ENCODE measurements at regions not wholly inside any gene's neighbourhood (a gene's known extent, or its start where the extent isn't known, plus 50 kb on each side); places are given as distances from the start of the nearest gene placed in this dataset.
A peak's percentile ranks its signal among the peaks of the same experiment; 100 is the strongest.

DNA sequence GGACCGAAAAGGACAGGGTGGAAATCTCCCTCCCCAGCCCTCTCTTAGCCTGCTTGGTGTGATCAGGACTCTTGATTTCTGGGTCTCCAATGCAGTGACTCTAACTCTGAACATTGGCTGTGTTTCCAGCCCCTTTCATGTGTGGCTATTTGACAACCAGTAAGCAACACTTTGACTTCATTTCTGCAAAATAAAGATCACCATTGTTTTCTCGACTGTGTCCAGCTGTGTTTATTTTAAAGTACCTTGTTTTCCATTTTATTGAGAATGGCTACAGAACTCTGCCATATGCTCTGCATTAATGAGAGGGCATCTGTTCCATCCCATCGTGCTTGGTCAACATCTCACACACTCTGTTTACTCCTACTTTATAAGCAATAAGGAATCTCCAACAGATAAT lies 60.9 kb upstream of the TAGAP start:
- Histone ChIP-seq H3K27me3 (ENCODE audit: insufficient read depth, low read length) (no peaks in the 10 kb centered on the region), H3K4me1 (ENCODE audit: control insufficient read depth in 1 of 2, insufficient read depth in 2 of 2, low read length in 2 of 2) (no peaks in the 10 kb centered on the region), H3K14ac (ENCODE audit: low read length) (no peak overlapping the region), H2AFZ (ENCODE audit: insufficient read depth, low read length, poor library complexity) (no peak overlapping the region), H2BK5ac (ENCODE audit: low read depth, low read length, poor library complexity) (no peak overlapping the region), H2BK120ac (ENCODE audit: insufficient read depth, low read length, poor library complexity) (no peak overlapping the region), H3K4ac (ENCODE audit: low read depth, low read length) (no peak overlapping the region), H3K18ac (ENCODE audit: low read length) (no peak overlapping the region), H3K36me3 (ENCODE audit: control insufficient read depth in 1 of 2, insufficient read depth in 2 of 2, low read length in 2 of 2) (no peaks in the 10 kb centered on the region), H3K79me1 (ENCODE audit: low read length) (no peaks in the 10 kb centered on the region), H3K27ac (ENCODE audit: low read depth, low read length) (no peak overlapping the region), H2BK12ac (ENCODE audit: low read length) (no peak overlapping the region), H3K79me2 (ENCODE audit: control insufficient read depth, insufficient read depth, low read length, poor library complexity) (no peaks in the 10 kb centered on the region), H4K12ac (ENCODE audit: low read depth, low read length) (no peak overlapping the region), H4K91ac (ENCODE audit: low read depth, low read length) (no peak overlapping the region), H3K9me3 (ENCODE audit: insufficient read depth, low read depth, low read length) (peaks cover 2% of the 10 kb centered on the region), H4K8ac (ENCODE audit: low read depth, low read length) (no peak overlapping the region), H2AK5ac (ENCODE audit: low read length) (no peak overlapping the region), H3K9ac (ENCODE audit: low read length) (no peak overlapping the region), H3K23ac (ENCODE audit: low read length) (no peak overlapping the region), H3K4me2 (ENCODE audit: low read length) (no peak overlapping the region), H3K4me3 (ENCODE audit: low read depth, low read length) (no peak overlapping the region)
- no peak for DNase-seq
- WGBS (ENCODE audit: extremely low coverage, insufficient coverage, insufficient read length), result no CpG with 5 or more reads among the region's 3 CpGs

GRCh38 chr6:159104931-159105330 lies 60.1 kb upstream of the TAGAP start:
- Histone ChIP-seq H3K9me3 (ENCODE audit: insufficient read depth, low read depth, low read length) (peaks cover 2% of the 10 kb centered on the region), H2AFZ (ENCODE audit: insufficient read depth, low read length, poor library complexity) (no peak overlapping the region), H3K18ac (ENCODE audit: low read length) (no peak overlapping the region), H3K14ac (ENCODE audit: low read length) (no peak overlapping the region), H3K79me2 (ENCODE audit: control insufficient read depth, insufficient read depth, low read length, poor library complexity) (no peaks in the 10 kb centered on the region), H3K4me2 (ENCODE audit: low read length) (no peak overlapping the region), H3K27ac (ENCODE audit: low read depth, low read length) (no peak overlapping the region), H2BK12ac (ENCODE audit: low read length) (no peak overlapping the region), H4K8ac (ENCODE audit: low read depth, low read length) (no peak overlapping the region), H3K4me1 (ENCODE audit: control insufficient read depth in 1 of 2, insufficient read depth in 2 of 2, low read length in 2 of 2) (no peaks in the 10 kb centered on the region), H3K4me3 (ENCODE audit: low read depth, low read length) (no peak overlapping the region), H3K23ac (ENCODE audit: low read length) (no peak overlapping the region), H3K4ac (ENCODE audit: low read depth, low read length) (no peak overlapping the region), H2AK5ac (ENCODE audit: low read length) (no peak overlapping the region), H2BK120ac (ENCODE audit: insufficient read depth, low read length, poor library complexity) (no peak overlapping the region), H4K91ac (ENCODE audit: low read depth, low read length) (no peak overlapping the region), H3K36me3 (ENCODE audit: control insufficient read depth in 1 of 2, insufficient read depth in 2 of 2, low read length in 2 of 2) (no peaks in the 10 kb centered on the region), H3K27me3 (ENCODE audit: insufficient read depth, low read length) (no peaks in the 10 kb centered on the region), H3K79me1 (ENCODE audit: low read length) (no peaks in the 10 kb centered on the region), H4K12ac (ENCODE audit: low read depth, low read length) (no peak overlapping the region), H2BK5ac (ENCODE audit: low read depth, low read length, poor library complexity) (no peak overlapping the region), H3K9ac (ENCODE audit: low read length) (no peak overlapping the region)
- WGBS (ENCODE audit: extremely low coverage, insufficient coverage, insufficient read length), result no CpG with 5 or more reads among the region's 5 CpGs
- no peak for DNase-seq

GRCh38 chr6:159104163-159104925 lies 59.6 kb upstream of the TAGAP start:
- no peak overlapping the region for H2BK12ac ChIP-seq (ENCODE audit: low read length)
- no peak overlapping the region for H2AFZ ChIP-seq (ENCODE audit: insufficient read depth, low read length, poor library complexity)
- H3K4me3 ChIP-seq (ENCODE audit: low read depth, low read length), result no peak overlapping the region
- H4K8ac ChIP-seq (ENCODE audit: low read depth, low read length), result no peak overlapping the region
- no peak overlapping the region for H2BK120ac ChIP-seq (ENCODE audit: insufficient read depth, low read length, poor library complexity)
- H3K79me2 ChIP-seq (ENCODE audit: control insufficient read depth, insufficient read depth, low read length, poor library complexity), result no peaks in the 10 kb centered on the region
- H3K27me3 ChIP-seq (ENCODE audit: insufficient read depth, low read length), result no peaks in the 10 kb centered on the region
- H3K23ac ChIP-seq (ENCODE audit: low read length), result no peak overlapping the region
- H2BK5ac ChIP-seq (ENCODE audit: low read depth, low read length, poor library complexity), result no peak overlapping the region
- no peaks in the 10 kb centered on the region for H3K36me3 ChIP-seq (ENCODE audit: control insufficient read depth in 1 of 2, insufficient read depth in 2 of 2, low read length in 2 of 2)
- peaks cover 2% of the 10 kb centered on the region for H3K9me3 ChIP-seq (ENCODE audit: insufficient read depth, low read depth, low read length)
- no peak overlapping the region for H3K4me2 ChIP-seq (ENCODE audit: low read length)
- H3K4ac ChIP-seq (ENCODE audit: low read depth, low read length), result no peak overlapping the region
- H3K9ac ChIP-seq (ENCODE audit: low read length), result no peak overlapping the region
- WGBS (ENCODE audit: extremely low coverage, insufficient coverage, insufficient read length), result no CpG with 5 or more reads among the region's 17 CpGs
- no peak overlapping the region for H3K14ac ChIP-seq (ENCODE audit: low read length)
- H4K12ac ChIP-seq (ENCODE audit: low read depth, low read length), result no peak overlapping the region
- H2AK5ac ChIP-seq (ENCODE audit: low read length), result no peak overlapping the region
- no peaks in the 10 kb centered on the region for H3K4me1 ChIP-seq (ENCODE audit: control insufficient read depth in 1 of 2, insufficient read depth in 2 of 2, low read length in 2 of 2)
- no peak overlapping the region for H3K18ac ChIP-seq (ENCODE audit: low read length)
- no peak overlapping the region for H3K27ac ChIP-seq (ENCODE audit: low read depth, low read length)
- no peaks in the 10 kb centered on the region for H3K79me1 ChIP-seq (ENCODE audit: low read length)
- H4K91ac ChIP-seq (ENCODE audit: low read depth, low read length), result no peak overlapping the region
- peak; percentile 57 to 78 for DNase-seq

GRCh38 chr6:159103396-159104162 lies 58.8 kb upstream of the TAGAP start:
- Histone ChIP-seq H3K4me2 (ENCODE audit: low read length) (no peak overlapping the region), H3K27ac (ENCODE audit: low read depth, low read length) (no peak overlapping the region), H3K79me2 (ENCODE audit: control insufficient read depth, insufficient read depth, low read length, poor library complexity) (no peaks in the 10 kb centered on the region), H4K12ac (ENCODE audit: low read depth, low read length) (no peak overlapping the region), H3K23ac (ENCODE audit: low read length) (no peak overlapping the region), H2BK12ac (ENCODE audit: low read length) (no peak overlapping the region), H4K8ac (ENCODE audit: low read depth, low read length) (no peak overlapping the region), H2AFZ (ENCODE audit: insufficient read depth, low read length, poor library complexity) (no peak overlapping the region), H3K4me3 (ENCODE audit: low read depth, low read length) (no peak overlapping the region), H3K27me3 (ENCODE audit: insufficient read depth, low read length) (no peaks in the 10 kb centered on the region), H3K14ac (ENCODE audit: low read length) (no peak overlapping the region), H3K4me1 (ENCODE audit: control insufficient read depth in 1 of 2, insufficient read depth in 2 of 2, low read length in 2 of 2) (no peaks in the 10 kb centered on the region), H3K9ac (ENCODE audit: low read length) (no peak overlapping the region), H2AK5ac (ENCODE audit: low read length) (no peak overlapping the region), H3K36me3 (ENCODE audit: control insufficient read depth in 1 of 2, insufficient read depth in 2 of 2, low read length in 2 of 2) (no peaks in the 10 kb centered on the region), H3K9me3 (ENCODE audit: insufficient read depth, low read depth, low read length) (peaks cover 2% of the 10 kb centered on the region), H3K4ac (ENCODE audit: low read depth, low read length) (no peak overlapping the region), H3K79me1 (ENCODE audit: low read length) (no peaks in the 10 kb centered on the region), H2BK5ac (ENCODE audit: low read depth, low read length, poor library complexity) (no peak overlapping the region), H4K91ac (ENCODE audit: low read depth, low read length) (no peak overlapping the region), H3K18ac (ENCODE audit: low read length) (no peak overlapping the region), H2BK120ac (ENCODE audit: insufficient read depth, low read length, poor library complexity) (no peak overlapping the region)
- WGBS (ENCODE audit: extremely low coverage, insufficient coverage, insufficient read length), result no CpG with 5 or more reads among the region's 18 CpGs
- no peak for DNase-seq
